Daoy (cell line): ENCODE measurements at regions not wholly inside any gene's neighbourhood (a gene's known extent, or its start where the extent isn't known, plus 50 kb on each side); places are given as distances from the start of the nearest gene placed in this dataset.

ENCODE experiments used
- DNase-seq: peaks from one replicate; pipeline ENCODE4 v3.0.0-alpha.2; 2015; ENCODE audit warnings: low read depth

DNA sequence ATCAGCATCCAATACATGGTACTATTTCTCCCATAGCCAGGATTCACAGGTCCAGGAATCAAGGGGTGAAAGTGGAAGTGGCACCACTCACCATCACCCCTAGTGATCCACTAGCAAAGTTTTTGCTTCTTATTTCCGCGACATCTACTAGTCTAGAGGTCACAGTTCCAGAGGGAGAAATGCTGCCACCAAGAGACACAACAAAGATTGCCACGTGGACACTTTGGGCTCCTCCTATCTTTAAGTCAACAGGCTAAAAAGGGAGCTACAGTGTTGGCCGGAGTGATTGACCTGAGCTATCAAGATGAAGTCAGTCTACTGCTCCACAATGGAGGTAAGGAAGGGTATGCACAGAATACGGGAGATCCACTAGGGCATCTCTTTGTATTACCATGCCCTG, 178.2 kb downstream of the AKR1D1 start:
- no peak for DNase-seq

DNA sequence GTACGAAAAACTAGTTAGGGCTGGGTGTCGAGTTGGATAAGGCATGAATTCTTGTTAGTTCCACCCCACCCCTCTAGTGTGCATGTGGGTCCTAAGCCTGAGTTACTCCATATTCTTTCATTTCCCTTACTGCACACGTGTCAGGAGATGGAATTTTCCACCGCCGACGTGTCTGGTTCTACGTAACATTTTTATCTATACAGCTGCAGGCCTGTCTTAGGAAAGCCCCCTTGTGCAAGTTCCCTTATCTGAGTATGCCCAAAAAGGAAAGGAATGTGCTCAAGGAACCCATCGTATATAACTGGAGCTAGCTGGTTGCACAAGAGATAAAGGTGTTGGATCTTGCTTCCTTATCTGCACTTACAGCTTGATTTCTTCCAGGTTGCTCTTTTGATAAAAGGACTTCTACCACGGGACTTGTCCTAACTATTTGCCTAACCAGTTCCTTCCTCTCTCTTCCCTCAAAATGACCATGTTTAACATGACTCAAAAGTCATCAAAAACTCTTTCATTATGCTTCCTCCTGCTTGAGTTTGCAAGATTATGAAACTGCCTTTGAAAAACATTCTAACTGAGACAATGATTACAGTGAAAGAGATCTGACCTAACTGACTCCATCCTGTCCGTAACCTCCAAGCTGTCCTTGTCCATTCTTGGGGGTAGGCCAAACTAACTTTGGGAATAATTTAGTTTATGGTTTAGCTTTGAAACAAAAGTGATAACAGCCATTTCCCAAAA, 181.4 kb downstream of the AKR1D1 start:
- peak; percentile 37 for DNase-seq

GRCh38 chr7:138258197-138258559, 181.9 kb downstream of the AKR1D1 start:
- peak; percentile 52 for DNase-seq

- no peak for DNase-seq
These were observed 183.4 kb downstream of the AKR1D1 start for GRCh38 chr7:138259675-138260074.

- no peak for DNase-seq
These were observed 191.7 kb downstream of the AKR1D1 start for GRCh38 chr7:138267934-138268333.

- DNase-seq = no peak
These were observed 183.2 kb upstream of the TRIM24 start for GRCh38 chr7:138276891-138277290.

GRCh38 chr7:138278601-138279000, 181.5 kb upstream of the TRIM24 start:
- DNase-seq = peak; percentile 27

GRCh38 chr7:138282997-138283396, 177.1 kb upstream of the TRIM24 start:
- DNase-seq = no peak

GRCh38 chr7:138285129-138285528, 174.9 kb upstream of the TRIM24 start:
- no peak for DNase-seq

GRCh38 chr7:138286846-138287245, 173.2 kb upstream of the TRIM24 start:
- DNase-seq = no peak

DNA sequence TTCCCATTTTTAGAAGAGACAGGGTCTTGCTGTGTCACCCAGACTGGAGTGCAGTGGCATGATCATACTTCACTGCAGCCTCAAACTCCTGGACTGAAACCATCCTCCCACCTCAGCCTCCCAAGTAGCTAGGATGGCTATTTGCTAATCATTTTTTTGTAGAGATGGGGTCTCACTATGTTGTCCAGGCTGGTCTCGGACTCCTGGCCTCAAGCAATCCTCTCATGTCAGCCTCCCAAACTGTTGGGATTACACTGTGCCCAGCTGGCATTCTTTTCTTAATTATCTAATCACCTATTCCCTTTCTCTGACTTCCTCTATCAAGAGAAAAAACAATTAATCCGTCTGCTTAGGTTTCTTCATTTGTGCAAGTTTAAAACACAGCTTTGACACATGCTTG, 172.5 kb upstream of the TRIM24 start:
- no peak for DNase-seq

DNA sequence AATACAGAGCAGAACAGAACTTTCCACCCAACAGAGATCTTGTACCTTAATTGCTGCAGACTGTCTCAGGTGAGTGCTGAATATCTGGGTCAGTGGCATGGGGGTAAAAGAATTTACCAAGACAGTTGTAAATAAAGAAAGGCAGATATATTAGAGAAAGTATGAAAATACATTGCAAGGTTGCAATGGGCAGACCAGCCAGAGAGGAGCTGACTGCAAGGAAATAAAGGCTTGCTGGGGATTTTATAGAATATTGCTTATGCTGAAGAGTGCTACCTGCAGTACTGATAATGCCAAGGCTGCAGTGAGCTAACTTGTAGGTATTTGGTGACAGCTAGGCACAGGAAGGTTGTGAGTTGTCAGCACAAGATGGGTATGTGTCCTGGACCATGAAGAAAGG, 171.0 kb upstream of the TRIM24 start:
- no peak for DNase-seq

- DNase-seq = no peak
These were observed 170.2 kb upstream of the TRIM24 start for GRCh38 chr7:138289864-138290263.

DNA sequence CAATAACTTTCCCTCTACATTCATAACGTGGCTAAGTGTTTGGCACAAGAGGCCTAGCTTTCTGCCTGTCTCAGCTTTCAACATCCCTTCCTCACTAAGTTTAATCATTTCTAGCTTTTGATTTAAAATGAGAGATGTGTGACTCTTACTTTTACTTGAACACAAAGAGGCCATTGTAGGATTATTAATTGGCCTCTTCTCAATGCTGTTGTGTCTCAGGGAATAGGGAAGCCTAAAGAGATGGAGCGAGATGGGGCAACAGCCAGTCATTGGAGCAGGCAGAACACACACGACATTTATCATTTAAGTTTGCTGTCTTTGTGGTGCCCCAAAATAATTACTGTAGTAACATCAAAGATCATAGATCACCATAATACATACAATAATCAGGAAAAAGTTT, 167.1 kb upstream of the TRIM24 start:
- DNase-seq = no peak

- no peak for DNase-seq
These were observed 164.9 kb upstream of the TRIM24 start for GRCh38 chr7:138295049-138295637.

DNA sequence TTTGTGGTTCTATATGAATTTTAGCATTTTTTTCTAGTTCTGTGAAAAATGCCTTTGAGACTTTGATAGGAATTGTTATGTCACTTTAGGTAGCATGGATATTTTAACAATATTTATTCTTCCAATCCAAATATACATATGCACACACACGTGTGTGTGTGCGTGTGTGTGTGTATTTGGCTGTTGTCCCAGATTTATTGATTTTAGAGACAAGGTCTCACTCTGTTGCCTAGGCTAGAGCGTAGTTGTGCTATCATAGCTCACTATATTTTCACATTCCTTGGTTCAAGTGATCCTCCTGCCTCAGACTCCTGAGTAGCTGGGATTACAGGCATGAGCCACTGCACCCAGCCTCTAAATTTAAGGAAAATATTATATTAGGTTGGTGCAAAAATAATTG, 162.5 kb upstream of the TRIM24 start:
- DNase-seq = no peak

- no peak for DNase-seq
These were observed 161.0 kb upstream of the TRIM24 start for GRCh38 chr7:138299066-138299465.

DNA sequence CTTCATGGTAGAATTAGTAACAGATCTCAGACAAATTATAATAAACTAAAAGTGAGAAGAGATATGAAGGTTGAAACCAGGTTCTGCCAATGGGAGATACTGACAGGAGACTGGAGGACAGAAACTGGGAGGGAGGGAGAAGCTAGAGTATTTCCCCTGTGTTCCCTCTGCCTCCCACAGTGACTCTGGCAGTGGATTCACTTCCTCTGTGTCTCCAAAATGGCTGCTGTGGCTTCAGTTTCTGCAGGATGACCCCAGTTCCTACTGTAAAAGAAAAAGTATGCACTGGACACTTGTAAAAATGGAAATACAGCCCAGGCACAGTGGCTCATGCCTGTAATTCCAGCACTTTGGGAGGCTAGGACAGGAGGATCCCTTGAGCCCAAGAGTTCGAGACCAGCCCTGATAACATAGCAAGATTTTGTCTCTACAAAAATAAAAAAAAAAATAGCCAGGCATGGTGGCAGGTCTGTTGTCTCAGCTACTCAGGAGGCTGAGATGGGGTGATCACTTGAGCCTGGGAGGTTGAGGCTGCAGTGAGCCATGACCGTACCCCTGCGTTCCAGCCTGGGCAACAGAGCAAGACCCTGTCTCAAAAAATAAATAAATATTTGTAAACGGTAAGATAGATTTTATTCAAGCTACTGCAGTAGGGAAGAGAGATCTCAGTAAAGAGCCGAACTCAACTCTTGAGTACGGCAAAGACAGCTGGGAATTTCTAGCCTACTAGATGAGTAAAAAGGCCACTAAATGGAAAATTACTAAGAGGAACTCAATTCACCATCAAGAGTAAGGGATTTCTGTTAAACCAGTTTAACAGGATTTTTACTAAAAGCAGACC, 156.6 kb upstream of the TRIM24 start:
- no peak for DNase-seq

- no peak for DNase-seq
These were observed 156.1 kb upstream of the TRIM24 start for GRCh38 chr7:138304071-138304320.

- no peak for DNase-seq
These were observed 152.4 kb upstream of the TRIM24 start for GRCh38 chr7:138307633-138308032.

DNA sequence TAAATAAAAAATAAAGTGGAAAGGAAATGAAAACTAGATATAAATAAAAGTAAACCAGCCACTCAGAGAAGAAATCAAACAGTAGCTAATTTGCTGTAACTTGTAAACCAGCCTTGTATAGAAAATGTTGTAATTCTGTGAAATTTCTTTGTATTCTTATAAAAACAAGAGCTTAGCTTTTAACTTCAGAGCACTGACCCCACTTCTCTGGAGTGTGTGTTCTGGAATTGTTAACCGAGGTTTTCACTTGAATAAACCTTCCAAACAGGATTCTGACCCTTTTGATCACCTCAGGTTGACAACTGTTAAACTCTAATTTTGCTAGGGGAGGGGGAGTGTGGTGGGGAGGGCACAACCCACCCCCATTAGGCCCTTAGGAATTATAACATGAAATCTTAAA, 151.9 kb upstream of the TRIM24 start:
- DNase-seq = no peak

GRCh38 chr7:138309186-138309585, 150.9 kb upstream of the TRIM24 start:
- no peak for DNase-seq

DNA sequence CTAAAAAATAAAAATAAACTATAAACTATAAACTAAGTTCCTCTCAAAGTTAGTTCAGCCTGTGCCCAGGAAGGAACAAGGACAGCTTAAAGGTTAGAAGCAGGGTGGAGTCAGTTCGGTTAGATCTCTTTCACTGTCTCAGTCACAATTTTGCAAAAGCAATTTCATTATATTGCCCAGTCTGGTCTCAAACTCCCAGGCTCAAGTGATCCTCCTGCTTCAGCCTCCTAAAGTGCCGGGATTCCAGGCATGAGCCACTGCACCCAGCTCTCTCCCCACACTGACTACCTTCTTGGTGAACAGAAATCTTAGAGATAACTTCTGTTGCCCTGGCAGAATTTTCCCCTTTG, 146.3 kb upstream of the TRIM24 start:
- no peak for DNase-seq
